H9 (cell line): ENCODE measurements at regions not wholly inside any gene's neighbourhood (a gene's known extent, or its start where the extent isn't known, plus 50 kb on each side); places are given as distances from the start of the nearest gene placed in this dataset.

ENCODE experiments used
- DNase-seq: peaks from one replicate; pipeline ENCODE4 v3.0.0-alpha.2; 2017
- H2AFZ ChIP-seq: one replicate; pipeline ENCODE4 v1.6.1; 2013; ENCODE audit warnings: mild to moderate bottlenecking, low read length, control low read depth, moderate library complexity
- H2AK5ac ChIP-seq: 2 replicates; pipeline ENCODE4 v1.6.1; 2013; ENCODE audit warnings: low read length, control low read depth, mixed read lengths; ENCODE audit not compliant: insufficient read length
- H2BK120ac ChIP-seq: one replicate; pipeline ENCODE4 v1.6.1; 2013; ENCODE audit warnings: low read depth, mild to moderate bottlenecking, low read length, control low read depth, inconsistent platforms; ENCODE audit not compliant: poor library complexity, severe bottlenecking
- H2BK12ac ChIP-seq: 2 replicates; pipeline ENCODE4 v1.6.1; 2013; ENCODE audit warnings: low read length, control low read depth, mixed read lengths, low read depth; ENCODE audit not compliant: insufficient read length
- H2BK15ac ChIP-seq: 2 replicates; pipeline ENCODE4 v1.6.1; 2013; ENCODE audit warnings: low read depth, low read length, control low read depth
- H2BK20ac ChIP-seq: one replicate; pipeline ENCODE4 v1.6.1; 2013; ENCODE audit warnings: low read depth, mild to moderate bottlenecking, low read length, control low read depth, inconsistent platforms; ENCODE audit not compliant: poor library complexity, severe bottlenecking
- H2BK5ac ChIP-seq: 2 replicates; pipeline ENCODE4 v1.6.1; 2013; ENCODE audit warnings: low read length, control low read depth, mixed read lengths; ENCODE audit not compliant: insufficient read length
- H3K14ac ChIP-seq: 2 replicates; pipeline ENCODE4 v1.6.1; 2013; ENCODE audit warnings: low read length, control low read depth; ENCODE audit not compliant: insufficient read depth
- H3K18ac ChIP-seq: 2 replicates; pipeline ENCODE4 v1.6.1; 2013; ENCODE audit warnings: low read depth, mild to moderate bottlenecking, mixed read lengths, low read length, control low read depth; ENCODE audit not compliant: insufficient read length
- H3K23ac ChIP-seq: 2 replicates; pipeline ENCODE4 v1.6.1; 2013; ENCODE audit warnings: low read length, control low read depth, mixed read lengths, low read depth; ENCODE audit not compliant: insufficient read length
- H3K23me2 ChIP-seq: 2 replicates; pipeline ENCODE4 v1.6.1; 2013; ENCODE audit warnings: low read depth, mild to moderate bottlenecking, mixed read lengths, low read length, control low read depth; ENCODE audit not compliant: insufficient read length, poor library complexity, severe bottlenecking
- H3K27ac ChIP-seq: 2 replicates; pipeline ENCODE4 v1.5.1; 2013; ENCODE audit warnings: low read length, control low read depth, mixed read lengths, low read depth; ENCODE audit not compliant: insufficient read length
- H3K27me3 ChIP-seq: 2 replicates; pipeline ENCODE4 v1.6.1; 2013; ENCODE audit warnings: low read length, control low read depth, inconsistent platforms; ENCODE audit not compliant: insufficient read depth
- H3K4ac ChIP-seq: 2 replicates; pipeline ENCODE4 v1.6.1; 2013; ENCODE audit warnings: low read depth, mild to moderate bottlenecking, control low read depth, inconsistent platforms, low read length, moderate library complexity
- H3K4me1 ChIP-seq: 2 replicates; pipeline ENCODE4 v1.6.1; 2013; ENCODE audit warnings: low read length, control low read depth, inconsistent platforms; ENCODE audit not compliant: insufficient read depth
- H3K4me2 ChIP-seq: 2 replicates; pipeline ENCODE4 v1.6.1; 2013; ENCODE audit warnings: low read length, control low read depth, mixed read lengths; ENCODE audit not compliant: insufficient read length, insufficient read depth
- H3K56ac ChIP-seq: 2 replicates; pipeline ENCODE4 v1.6.1; 2013; ENCODE audit warnings: low read depth, mild to moderate bottlenecking, mixed read lengths, low read length, control low read depth; ENCODE audit not compliant: insufficient read length
- H3K79me1 ChIP-seq: 2 replicates; pipeline ENCODE4 v1.6.1; 2013; ENCODE audit warnings: low read depth, mild to moderate bottlenecking, moderate library complexity, low read length, control low read depth, inconsistent platforms; ENCODE audit not compliant: insufficient read depth, poor library complexity, severe bottlenecking
- H3K79me2 ChIP-seq: 2 replicates; pipeline ENCODE4 v1.6.1; 2013; ENCODE audit warnings: low read length, control low read depth, inconsistent platforms; ENCODE audit not compliant: insufficient read depth
- H3K9ac ChIP-seq: 2 replicates; pipeline ENCODE4 v1.6.1; 2013; ENCODE audit warnings: low read length, control low read depth, mixed read lengths; ENCODE audit not compliant: insufficient read length; ENCODE audit errors: extremely low read depth
- H3K9me3 ChIP-seq: one replicate; pipeline ENCODE4 v1.6.1; 2013; ENCODE audit warnings: low read depth, low read length, inconsistent platforms; ENCODE audit not compliant: control insufficient read depth
- H3T11ph ChIP-seq: one replicate; pipeline ENCODE4 v1.6.1; 2013; ENCODE audit warnings: mild to moderate bottlenecking, low read length, control low read depth, inconsistent platforms
- H4K20me1 ChIP-seq: one replicate; pipeline ENCODE4 v1.6.1; 2013; ENCODE audit not compliant: control insufficient read depth, insufficient read length, insufficient read depth
- H4K5ac ChIP-seq: 2 replicates; pipeline ENCODE4 v1.6.1; 2013; ENCODE audit warnings: low read depth, mild to moderate bottlenecking, mixed read lengths, low read length, control low read depth; ENCODE audit not compliant: insufficient read length
- H4K8ac ChIP-seq: replicated peaks from 2 replicates; pipeline ENCODE4 v1.6.1; 2013; ENCODE audit warnings: low read length, control low read depth, mixed read lengths, low read depth; ENCODE audit not compliant: insufficient read length
- H4K91ac ChIP-seq: 2 replicates; pipeline ENCODE4 v1.6.1; 2013; ENCODE audit warnings: low read depth, mild to moderate bottlenecking, moderate library complexity, mixed read lengths, low read length, control low read depth; ENCODE audit not compliant: insufficient read length
- H3K27ac Mint-ChIP-seq, 3 experiments: 2 replicates in 2 of 3; 3 replicates in 1 of 3; pipeline ENCODE4 v1.8.0; 2020 to 2021; ENCODE audit warnings: mixed read lengths in 3 of 3, mild to moderate bottlenecking in 1 of 3, moderate library complexity in 1 of 3
- H3K27me3 Mint-ChIP-seq: 2 replicates; pipeline ENCODE4 v1.8.0; 2021; ENCODE audit warnings: low read depth, mild to moderate bottlenecking, moderate library complexity, mixed read lengths
- H3K36me3 Mint-ChIP-seq, 3 experiments: 2 replicates in 2 of 3; 3 replicates in 1 of 3; pipeline ENCODE4 v1.8.0; 2020 to 2021; ENCODE audit warnings: low read depth in 3 of 3, mixed read lengths in 3 of 3; ENCODE audit not compliant: insufficient read depth in 1 of 3
- H3K4me1 Mint-ChIP-seq, 2 experiments: 2 replicates each; pipeline ENCODE4 v1.8.0; 2020; ENCODE audit warnings: mixed read lengths in 2 of 2
- H3K4me3 Mint-ChIP-seq, 2 experiments: 2 replicates in 1 of 2; 3 replicates in 1 of 2; pipeline ENCODE4 v1.8.0; 2020 to 2021; ENCODE audit warnings: mild to moderate bottlenecking in 2 of 2, mixed read lengths in 2 of 2, moderate library complexity in 1 of 2
- H3K9me3 Mint-ChIP-seq, 2 experiments: 2 replicates in 1 of 2; 3 replicates in 1 of 2; pipeline ENCODE4 v1.8.0; 2020; ENCODE audit warnings: mild to moderate bottlenecking in 2 of 2, mixed read lengths in 2 of 2, moderate library complexity in 1 of 2
- CTCF ChIP-seq: fragments of 200-600 bp; sonication (generic); conservative IDR thresholded peaks from 3 replicates; pipeline ENCODE4 v1.8.0; 2021; ENCODE audit warnings: antibody characterized with exemption, mild to moderate bottlenecking
- WGBS: extraction: QIAGEN DNeasy Blood & Tissue Kit; methylation state at CpG from one replicate; pipeline ENCODE4 v1.1.7; 2013; ENCODE audit warnings: missing lambda C conversion rate, low lambda C conversion rate, mixed read lengths; ENCODE audit not compliant: insufficient read length; ENCODE audit errors: extremely low coverage; 5-methylcytosine and 5-hydroxymethylcytosine counted together

DNA sequence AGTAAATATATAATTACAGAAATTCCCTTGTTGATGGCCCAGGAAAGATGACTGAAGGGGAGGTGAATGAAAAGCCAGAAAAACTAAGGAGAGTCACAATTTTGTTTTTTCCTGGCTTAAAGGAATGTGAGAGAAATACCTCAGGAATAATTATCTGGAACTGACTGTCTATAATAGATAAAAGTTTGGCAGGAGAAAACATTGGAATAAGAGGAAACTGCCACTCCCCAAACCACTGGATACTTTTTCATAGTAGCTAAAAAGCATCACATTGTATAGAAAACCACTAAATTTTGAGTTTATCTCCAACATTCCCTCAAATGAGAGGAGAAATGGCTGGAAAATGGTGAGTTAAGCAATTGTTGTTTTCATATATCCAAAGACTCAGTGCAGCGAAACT, 326.0 kb downstream of the NPR3 start:
- Histone ChIP-seq H3T11ph (no peak overlapping the region), H3K18ac (no peak overlapping the region), H3K23ac (no peak overlapping the region), H3K79me1 (no peaks in the 10 kb centered on the region), H2BK15ac (no peak overlapping the region), H4K91ac (no peak overlapping the region), H3K27me3 (no peaks in the 10 kb centered on the region), H3K9ac (no peak overlapping the region), H3K27ac (no peak overlapping the region), H2BK120ac (no peak overlapping the region), H4K5ac (no peak overlapping the region), H3K79me2 (no peaks in the 10 kb centered on the region), H3K23me2 (no peaks in the 10 kb centered on the region), H3K4me1 (no peaks in the 10 kb centered on the region), H2BK5ac (no peak overlapping the region), H4K8ac (no peak overlapping the region), H3K4ac (no peak overlapping the region), H2AFZ (no peak overlapping the region), H3K56ac (no peak overlapping the region), H2BK20ac (no peak overlapping the region), H3K14ac (no peak overlapping the region), H4K20me1 (no peaks in the 10 kb centered on the region), H3K9me3 (no peaks in the 10 kb centered on the region), H2BK12ac (no peak overlapping the region), H3K4me2 (no peak overlapping the region), H2AK5ac (no peak overlapping the region)
- peaks cover 10 to 13% of the 10 kb centered on the region in 2 experiments for H3K9me3 Mint-ChIP-seq
- no peaks in the 10 kb centered on the region for H3K27me3 Mint-ChIP-seq
- TF ChIP-seq CTCF: no peak
- no peak overlapping the region for H3K4me3 Mint-ChIP-seq
- no CpG with 5 or more reads among the region's 1 CpG for WGBS
- H3K27ac Mint-ChIP-seq: no peak overlapping the region
- H3K4me1 Mint-ChIP-seq: no peaks in the 10 kb centered on the region
- DNase-seq: no peak
- peaks cover 0 to 19% (median 10%) of the 10 kb centered on the region in 3 experiments; a peak in 4 of 7 replicates for H3K36me3 Mint-ChIP-seq
